HAP-1 (cell line): ENCODE measurements at regions not wholly inside any gene's neighbourhood (a gene's known extent, or its start where the extent isn't known, plus 50 kb on each side); places are given as distances from the start of the nearest gene placed in this dataset.
A peak's percentile ranks its signal among the peaks of the same experiment; 100 is the strongest.
"Not testable (repeated sequence)": the region's sequence is repeated elsewhere in the genome, so short reads cannot be mapped to it uniquely, and the experiment has no call there.

ENCODE experiments used
- DNase-seq, 2 experiments: peaks; one replicate each; pipeline ENCODE4 v3.0.0-alpha.2; 2016 to 2020; ENCODE audit warnings: low spot score in 2 of 2
- H3K27me3 ChIP-seq: fragments of 250-450 bp; sonication (Bioruptor Pico); 2 replicates; pipeline ENCODE4 v1.5.1; 2020; ENCODE audit warnings: low read depth, mild to moderate bottlenecking, moderate library complexity
- H3K36me3 ChIP-seq: fragments of 250-450 bp; sonication (Bioruptor Pico); replicated peaks from 2 replicates; pipeline ENCODE4 v1.5.1; 2020; ENCODE audit warnings: mild to moderate bottlenecking
- H3K4me1 ChIP-seq: fragments of 250-450 bp; sonication (Bioruptor Pico); 2 replicates; pipeline ENCODE4 v1.5.1; 2020; ENCODE audit warnings: mild to moderate bottlenecking
- H3K4me3 ChIP-seq: fragments of 250-450 bp; sonication (Bioruptor Pico); 2 replicates; pipeline ENCODE4 v1.5.1; 2020; ENCODE audit warnings: mild to moderate bottlenecking, moderate library complexity
- H3K9me3 ChIP-seq: fragments of 250-450 bp; sonication (Bioruptor Pico); 2 replicates; pipeline ENCODE4 v1.5.1; 2020; ENCODE audit warnings: mild to moderate bottlenecking, moderate library complexity
- in situ Hi-C: fragments of 300-500 bp; cut with MboI; formaldehyde crosslinking; loops from 3 replicates; pipeline ENCODE4 v1.14.3; 2020; ENCODE audit warnings: low sequenced_read_pairs, inconsistent platforms, mixed read lengths

GRCh38 chr1:204792354-204792692 lies 78.3 kb upstream of the NFASC start:
- no peak for DNase-seq
- no peak overlapping the region for H3K4me3 ChIP-seq
- no peaks in the 10 kb centered on the region for H3K9me3 ChIP-seq
- no peaks in the 10 kb centered on the region for H3K4me1 ChIP-seq
- peaks cover 2% of the 10 kb centered on the region; the same call in 1 of the 2 replicates for H3K27me3 ChIP-seq
- H3K36me3 ChIP-seq: no peaks in the 10 kb centered on the region
- in situ Hi-C loops: no loop called here

DNA sequence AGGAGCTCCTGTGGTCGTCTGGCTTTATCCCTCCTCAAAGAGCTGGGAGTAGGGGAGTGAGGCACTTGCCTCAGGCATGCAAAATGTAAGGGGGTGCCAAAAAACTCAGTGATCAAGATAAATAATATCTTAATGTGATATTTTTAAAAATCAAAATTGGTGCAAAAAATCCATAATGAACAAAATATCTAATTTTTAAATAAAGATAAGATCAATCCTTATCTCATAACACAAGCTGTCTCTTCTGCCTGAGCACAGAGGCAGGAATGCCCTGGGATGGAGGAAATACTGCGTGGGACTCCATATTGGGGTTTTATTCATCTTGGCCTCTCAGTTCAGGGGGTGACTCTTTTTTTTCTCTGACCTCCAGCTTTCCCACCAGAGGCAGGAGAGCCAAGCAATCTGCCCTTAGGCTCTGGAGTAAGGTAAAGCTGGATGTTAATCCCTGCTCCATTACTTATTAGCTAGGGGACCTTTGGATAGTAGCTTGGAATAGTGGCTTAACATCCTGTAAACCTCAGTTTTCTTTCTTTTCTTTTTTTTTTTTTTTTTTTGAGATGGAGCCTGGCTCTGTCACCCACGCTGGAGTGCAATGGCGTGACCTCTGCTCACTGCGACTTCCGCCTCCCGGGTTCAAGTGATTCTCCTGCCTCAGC lies 77.3 kb upstream of the NFASC start:
- no peak for DNase-seq
- Histone ChIP-seq H3K36me3 (no peaks in the 10 kb centered on the region), H3K27me3 (peaks cover 2% of the 10 kb centered on the region; the same call in 1 of the 2 replicates), H3K4me3 (no peak overlapping the region), H3K9me3 (no peaks in the 10 kb centered on the region), H3K4me1 (no peaks in the 10 kb centered on the region)
- in situ Hi-C loops: no loop called here

- H3K4me1 ChIP-seq, H3K36me3 ChIP-seq, H3K4me3 ChIP-seq, H3K9me3 ChIP-seq, in situ Hi-C loops, DNase-seq, H3K27me3 ChIP-seq: not testable (repeated sequence)
Observed at GRCh38 chr1:204796886-204797285, 73.8 kb upstream of the NFASC start.

DNA sequence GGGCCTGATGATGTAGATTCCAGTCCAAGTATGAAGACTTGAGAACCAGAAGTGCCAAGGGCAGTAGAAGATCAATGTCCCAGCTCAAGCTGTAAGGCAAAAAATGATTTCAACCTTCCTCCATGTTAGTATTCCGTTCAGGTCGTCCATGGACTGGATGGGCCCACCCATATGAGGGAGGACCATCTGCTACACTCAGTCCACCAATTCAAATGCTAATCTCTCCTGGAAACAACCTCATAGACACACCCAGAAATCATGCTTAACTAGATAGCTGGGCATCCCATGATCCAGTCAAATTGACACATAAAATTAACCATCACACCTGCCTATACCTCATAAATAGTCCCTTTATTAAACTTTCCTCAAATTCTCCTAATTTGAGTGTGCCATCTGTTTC lies 73.3 kb upstream of the NFASC start:
- in situ Hi-C loops: no loop called here
- no peaks in the 10 kb centered on the region for H3K36me3 ChIP-seq
- H3K27me3 ChIP-seq: peaks cover 5% of the 10 kb centered on the region; the same call in 1 of the 2 replicates
- H3K4me3 ChIP-seq: no peak overlapping the region
- no peaks in the 10 kb centered on the region for H3K4me1 ChIP-seq
- no peaks in the 10 kb centered on the region for H3K9me3 ChIP-seq
- no peak for DNase-seq

GRCh38 chr1:204799630-204800029 lies 71.0 kb upstream of the NFASC start:
- H3K27me3 ChIP-seq: peaks cover 5% of the 10 kb centered on the region; the same call in 1 of the 2 replicates

DNA sequence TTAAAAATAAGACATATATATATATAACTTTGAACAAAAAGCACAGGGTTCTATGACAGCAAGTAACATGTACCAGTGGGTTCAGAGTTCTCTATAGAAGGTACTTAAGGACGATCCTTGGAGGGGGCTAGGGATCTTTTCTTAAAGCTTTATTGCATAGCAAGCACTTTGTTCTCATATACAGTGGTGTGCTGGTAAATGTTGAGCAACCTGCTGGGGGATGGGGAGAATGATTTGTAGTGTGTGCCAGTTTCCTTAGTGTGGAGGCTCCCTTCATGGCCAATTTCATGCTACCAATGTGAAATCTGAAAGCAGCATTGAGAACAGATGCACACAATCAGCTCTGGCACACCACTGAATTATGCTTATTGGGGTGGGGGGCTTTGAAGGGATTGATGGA lies 69.5 kb upstream of the NFASC start:
- no peaks in the 10 kb centered on the region for H3K4me1 ChIP-seq
- H3K36me3 ChIP-seq: no peaks in the 10 kb centered on the region
- no peak for DNase-seq
- H3K9me3 ChIP-seq: no peaks in the 10 kb centered on the region
- in situ Hi-C loops: no loop called here
- H3K4me3 ChIP-seq: no peak overlapping the region
- peaks cover 5% of the 10 kb centered on the region; the same call in 1 of the 2 replicates for H3K27me3 ChIP-seq

More at GRCh38 chr1:204799630-204800029, 71.0 kb upstream of the NFASC start:
- Histone ChIP-seq H3K4me3 (no peak overlapping the region), H3K36me3 (no peaks in the 10 kb centered on the region), H3K9me3 (no peaks in the 10 kb centered on the region), H3K4me1 (no peaks in the 10 kb centered on the region)
- DNase-seq: no peak
- in situ Hi-C loops: no loop called here

GRCh38 chr1:204802401-204803175 lies 68.1 kb upstream of the NFASC start:
- H3K4me3 ChIP-seq: no peak overlapping the region
- in situ Hi-C loops: no loop called here
- DNase-seq: no peak
- no peaks in the 10 kb centered on the region for H3K9me3 ChIP-seq
- H3K27me3 ChIP-seq: peaks cover 5% of the 10 kb centered on the region; the same call in 1 of the 2 replicates
- 0 out of 2 replicates have a peak, but pooled peaks cover 2% of the 10 kb centered on the region for H3K4me1 ChIP-seq
- no peaks in the 10 kb centered on the region for H3K36me3 ChIP-seq

GRCh38 chr1:204803607-204804006 lies 67.1 kb upstream of the NFASC start:
- no peak for DNase-seq
- H3K4me1 ChIP-seq: 0 out of 2 replicates have a peak, but pooled peaks cover 2% of the 10 kb centered on the region
- H3K27me3 ChIP-seq: peaks cover 5% of the 10 kb centered on the region; the same call in 1 of the 2 replicates
- in situ Hi-C loops: no loop called here
- no peaks in the 10 kb centered on the region for H3K36me3 ChIP-seq
- no peaks in the 10 kb centered on the region for H3K9me3 ChIP-seq
- H3K4me3 ChIP-seq: no peak overlapping the region

- Histone ChIP-seq H3K4me3 (peak overlapping the region; percentile 36), H3K36me3 (no peaks in the 10 kb centered on the region), H3K4me1 (0 out of 2 replicates have a peak, but pooled peaks cover 2% of the 10 kb centered on the region), H3K9me3 (no peaks in the 10 kb centered on the region), H3K27me3 (no peaks in the 10 kb centered on the region)
- in situ Hi-C loops: loop anchor here (5.0 kb wide), 2 partner anchors 135 to 240 kb away; no protein-coding TSS in a partner anchor
- peak; percentile 71 to 92 for DNase-seq
Observed at GRCh38 chr1:204806943-204807687, 63.5 kb upstream of the NFASC start.

DNA sequence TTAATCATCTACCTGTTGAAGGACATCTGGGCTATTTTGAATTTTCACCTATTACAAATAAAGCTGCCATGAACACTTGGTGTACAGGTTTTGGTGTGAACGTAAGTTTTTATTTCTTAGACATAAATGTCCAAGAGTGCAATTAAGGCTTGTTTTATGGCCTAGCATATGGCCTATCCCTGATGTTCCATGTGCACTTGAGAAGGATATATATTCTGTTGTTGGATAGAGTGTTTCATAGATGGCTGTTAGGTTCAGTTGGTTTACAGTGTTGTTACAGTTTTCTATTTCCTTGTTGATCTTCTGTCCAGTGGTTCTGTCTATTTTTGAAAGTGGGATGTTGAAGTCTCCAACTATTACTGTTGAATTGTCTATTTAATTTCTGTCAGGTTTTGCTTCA lies 61.2 kb upstream of the NFASC start:
- no peak overlapping the region for H3K4me3 ChIP-seq
- in situ Hi-C loops: loop anchor here (5.0 kb wide), 2 partner anchors 133 to 242 kb away; no protein-coding TSS in a partner anchor

GRCh38 chr1:204812842-204813241 lies 57.8 kb upstream of the NFASC start:
- H3K4me3 ChIP-seq: no peak overlapping the region
- H3K36me3 ChIP-seq: no peaks in the 10 kb centered on the region
- peaks cover 28% of the 10 kb centered on the region for H3K27me3 ChIP-seq
- no peaks in the 10 kb centered on the region for H3K9me3 ChIP-seq
- no peaks in the 10 kb centered on the region for H3K4me1 ChIP-seq
- in situ Hi-C loops: no loop called here
- no peak for DNase-seq

More for the DNA sequence above, 61.2 kb upstream of the NFASC start:
- Histone ChIP-seq H3K36me3 (no peaks in the 10 kb centered on the region), H3K27me3 (peaks cover 13% of the 10 kb centered on the region), H3K4me1 (0 out of 2 replicates have a peak, but pooled peaks cover 2% of the 10 kb centered on the region), H3K9me3 (no peaks in the 10 kb centered on the region)
- DNase-seq: no peak

GRCh38 chr1:204813522-204813921 lies 57.1 kb upstream of the NFASC start:
- Histone ChIP-seq H3K9me3 (no peaks in the 10 kb centered on the region), H3K36me3 (no peaks in the 10 kb centered on the region), H3K27me3 (peaks cover 30% of the 10 kb centered on the region), H3K4me3 (no peak overlapping the region), H3K4me1 (no peaks in the 10 kb centered on the region)
- in situ Hi-C loops: no loop called here
- no peak for DNase-seq

GRCh38 chr1:204814166-204814884 lies 56.3 kb upstream of the NFASC start:
- DNase-seq: no peak
- H3K36me3 ChIP-seq: no peaks in the 10 kb centered on the region
- in situ Hi-C loops: no loop called here
- H3K9me3 ChIP-seq: no peaks in the 10 kb centered on the region
- no peak overlapping the region for H3K4me3 ChIP-seq
- no peaks in the 10 kb centered on the region for H3K4me1 ChIP-seq
- peaks cover 30% of the 10 kb centered on the region for H3K27me3 ChIP-seq
